CD8-positive, alpha-beta memory T cell (primary cell): ENCODE measurements at regions not wholly inside any gene's neighbourhood (a gene's known extent, or its start where the extent isn't known, plus 50 kb on each side); places are given as distances from the start of the nearest gene placed in this dataset.

Experiments
- CTCF ChIA-PET: fragments of 350-600 bp; sonication (Branson Sonifier 250); formaldehyde crosslinking; loops from one replicate; lab custom pipeline; 2021; ENCODE audit warnings: antibody characterized with exemption; lab: Charles Lee
- POLR2A ChIA-PET: fragments of 350-600 bp; sonication (Branson Sonifier 250); formaldehyde crosslinking; loops from one replicate; lab custom pipeline; 2021; ENCODE audit warnings: antibody characterized with exemption; lab: Charles Lee
- DNase-seq, 5 donors: peaks; one replicate each; pipeline versions ENCODE4 v3.0.0 to v3.0.0-alpha.2; 2020 to 2022; ENCODE audit warnings: mixed read lengths in 1 of 5
- H3K27ac ChIP-seq: one replicate; pipeline ENCODE4 v1.7.0; 2013; ENCODE audit warnings: low read depth, mild to moderate bottlenecking, low read length, moderate library complexity
- H3K27me3 ChIP-seq: 2 replicates; pipeline ENCODE4 v1.7.0; 2013; ENCODE audit warnings: low read length, mild to moderate bottlenecking; ENCODE audit not compliant: insufficient read depth, poor library complexity, severe bottlenecking
- H3K36me3 ChIP-seq: 2 replicates; pipeline ENCODE4 v1.7.0; 2013; ENCODE audit warnings: mild to moderate bottlenecking, low read length, moderate library complexity; ENCODE audit not compliant: insufficient read depth
- H3K4me1 ChIP-seq: 2 replicates; pipeline ENCODE4 v1.7.0; 2013; ENCODE audit warnings: mild to moderate bottlenecking, low read length, moderate library complexity; ENCODE audit not compliant: insufficient read depth
- H3K4me3 ChIP-seq: 2 replicates; pipeline ENCODE4 v1.7.0; 2013; ENCODE audit warnings: mild to moderate bottlenecking, low read length
- H3K9me3 ChIP-seq: 2 replicates; pipeline ENCODE4 v1.7.0; 2013; ENCODE audit warnings: mild to moderate bottlenecking, low read length
- H3K27ac Mint-ChIP-seq, 8 donors: one replicate each; pipeline ENCODE4 v1.8.0; 2020 to 2021; ENCODE audit warnings: mixed read lengths in 8 of 8, mild to moderate bottlenecking in 6 of 8, inconsistent platforms in 3 of 8, moderate library complexity in 3 of 8
- H3K27me3 Mint-ChIP-seq, 2 donors: one replicate each; pipeline ENCODE4 v1.8.0; 2020 to 2021; ENCODE audit warnings: mixed read lengths in 2 of 2, mild to moderate bottlenecking in 1 of 2, moderate library complexity in 1 of 2
- H3K36me3 Mint-ChIP-seq, 3 donors: one replicate each; pipeline ENCODE4 v1.8.0; 2020 to 2021; ENCODE audit warnings: mixed read lengths in 3 of 3, inconsistent platforms in 1 of 3, mild to moderate bottlenecking in 1 of 3
- H3K4me1 Mint-ChIP-seq, 3 donors: one replicate each; pipeline ENCODE4 v1.8.0; 2020 to 2021; ENCODE audit warnings: mixed read lengths in 3 of 3, inconsistent platforms in 1 of 3, mild to moderate bottlenecking in 1 of 3
- H3K4me3 Mint-ChIP-seq, 7 donors: one replicate each; pipeline ENCODE4 v1.8.0; 2020 to 2021; ENCODE audit warnings: mixed read lengths in 7 of 7, mild to moderate bottlenecking in 6 of 7, moderate library complexity in 4 of 7, inconsistent platforms in 2 of 7
- H3K9me3 Mint-ChIP-seq, 5 donors: one replicate each; pipeline ENCODE4 v1.8.0; 2020 to 2022; ENCODE audit warnings: mixed read lengths in 5 of 5, mild to moderate bottlenecking in 3 of 5, moderate library complexity in 2 of 5, inconsistent platforms in 1 of 5

- no peaks in the 10 kb centered on the region for H3K9me3 Mint-ChIP-seq
- CTCF ChIA-PET: no interaction called here
Measured at GRCh38 chr18:76246590-76246989, 248.5 kb downstream of the ZNF516 start.

GRCh38 chr18:76234676-76235060 lies 260.4 kb downstream of the ZNF516 start:
- no peak for DNase-seq
- Histone ChIP-seq H3K36me3 (no peaks in the 10 kb centered on the region), H3K9me3 (no peaks in the 10 kb centered on the region), H3K27ac (no peak overlapping the region), H3K4me1 (no peaks in the 10 kb centered on the region), H3K4me3 (no peak overlapping the region), H3K27me3 (no peaks in the 10 kb centered on the region)
- Mint-ChIP-seq H3K27me3 (peaks cover 0 to 5% of the 10 kb centered on the region in 2 donors), H3K9me3 (peaks cover 5 to 11% (median 9%) of the 10 kb centered on the region in 5 donors), H3K27ac (no peak overlapping the region), H3K4me3 (no peak overlapping the region), H3K36me3 (no peaks in the 10 kb centered on the region), H3K4me1 (no peaks in the 10 kb centered on the region)
- ChIA-PET CTCF (no interaction called here), POLR2A (no interaction called here)

More at GRCh38 chr18:76246590-76246989, 248.5 kb downstream of the ZNF516 start:
- no peaks in the 10 kb centered on the region for H3K27me3 ChIP-seq
- H3K36me3 ChIP-seq: no peaks in the 10 kb centered on the region
- no peaks in the 10 kb centered on the region for H3K4me1 ChIP-seq
- no peak overlapping the region for H3K4me3 ChIP-seq
- POLR2A ChIA-PET: no interaction called here
- no peak overlapping the region for H3K4me3 Mint-ChIP-seq
- H3K9me3 ChIP-seq: no peaks in the 10 kb centered on the region
- no peaks in the 10 kb centered on the region for H3K36me3 Mint-ChIP-seq
- H3K27ac ChIP-seq: no peak overlapping the region
- H3K4me1 Mint-ChIP-seq: no peaks in the 10 kb centered on the region
- DNase-seq: no peak
- peaks cover 0 to 2% of the 10 kb centered on the region in 2 donors for H3K27me3 Mint-ChIP-seq
- H3K27ac Mint-ChIP-seq: peak overlapping the region in 1 of 8 donors; percentile 69

- Mint-ChIP-seq H3K27me3 (peaks cover 0 to 5% of the 10 kb centered on the region in 2 donors), H3K9me3 (peaks cover 5 to 11% (median 9%) of the 10 kb centered on the region in 5 donors)
- no peak for DNase-seq
Measured at GRCh38 chr18:76233876-76234675, 261.0 kb downstream of the ZNF516 start.

GRCh38 chr18:76233406-76233805 lies 261.6 kb downstream of the ZNF516 start:
- Histone ChIP-seq H3K9me3 (no peaks in the 10 kb centered on the region), H3K4me1 (no peaks in the 10 kb centered on the region), H3K36me3 (no peaks in the 10 kb centered on the region), H3K4me3 (no peak overlapping the region), H3K27ac (no peak overlapping the region), H3K27me3 (no peaks in the 10 kb centered on the region)
- H3K36me3 Mint-ChIP-seq: no peaks in the 10 kb centered on the region
- no peak overlapping the region for H3K27ac Mint-ChIP-seq
- ChIA-PET POLR2A (no interaction called here), CTCF (no interaction called here)
- no peaks in the 10 kb centered on the region for H3K4me1 Mint-ChIP-seq
- H3K27me3 Mint-ChIP-seq: peaks cover 0 to 5% of the 10 kb centered on the region in 2 donors
- H3K4me3 Mint-ChIP-seq: no peak overlapping the region
- peaks cover 5 to 11% (median 9%) of the 10 kb centered on the region in 5 donors for H3K9me3 Mint-ChIP-seq
- no peak for DNase-seq

More at GRCh38 chr18:76233876-76234675, 261.0 kb downstream of the ZNF516 start:
- Histone ChIP-seq H3K4me1 (no peaks in the 10 kb centered on the region), H3K27me3 (no peaks in the 10 kb centered on the region), H3K27ac (no peak overlapping the region), H3K36me3 (no peaks in the 10 kb centered on the region), H3K4me3 (no peak overlapping the region), H3K9me3 (no peaks in the 10 kb centered on the region)
- POLR2A ChIA-PET: no interaction called here
- Mint-ChIP-seq H3K4me3 (no peak overlapping the region), H3K36me3 (no peaks in the 10 kb centered on the region), H3K27ac (no peak overlapping the region), H3K4me1 (no peaks in the 10 kb centered on the region)
- CTCF ChIA-PET: no interaction called here

- CTCF ChIA-PET: no interaction called here
- Mint-ChIP-seq H3K9me3 (peaks cover 2 to 7% (median 5%) of the 10 kb centered on the region in 5 donors), H3K27me3 (peaks cover 0 to 5% of the 10 kb centered on the region in 2 donors), H3K4me3 (no peak overlapping the region), H3K4me1 (no peaks in the 10 kb centered on the region), H3K27ac (no peak overlapping the region), H3K36me3 (no peaks in the 10 kb centered on the region)
- Histone ChIP-seq H3K27ac (no peak overlapping the region), H3K9me3 (no peaks in the 10 kb centered on the region), H3K4me1 (no peaks in the 10 kb centered on the region), H3K4me3 (no peak overlapping the region), H3K27me3 (no peaks in the 10 kb centered on the region), H3K36me3 (no peaks in the 10 kb centered on the region)
- POLR2A ChIA-PET: no interaction called here
- DNase-seq: no peak
Measured at GRCh38 chr18:76232779-76233178, 262.3 kb downstream of the ZNF516 start.

GRCh38 chr18:76232010-76232409 lies 263.0 kb downstream of the ZNF516 start:
- H3K4me3 Mint-ChIP-seq: no peak overlapping the region

GRCh38 chr18:76231402-76231801 lies 263.6 kb downstream of the ZNF516 start:
- H3K27ac ChIP-seq: no peak overlapping the region
- ChIA-PET CTCF (no interaction called here), POLR2A (no interaction called here)
- Mint-ChIP-seq H3K4me1 (no peaks in the 10 kb centered on the region), H3K27ac (no peak overlapping the region), H3K27me3 (peaks cover 0 to 5% of the 10 kb centered on the region in 2 donors), H3K4me3 (no peak overlapping the region), H3K36me3 (no peaks in the 10 kb centered on the region), H3K9me3 (peaks cover 0 to 2% (median 2%) of the 10 kb centered on the region in 5 donors)
- no peaks in the 10 kb centered on the region for H3K9me3 ChIP-seq
- H3K27me3 ChIP-seq: no peaks in the 10 kb centered on the region
- H3K36me3 ChIP-seq: no peaks in the 10 kb centered on the region
- no peak overlapping the region for H3K4me3 ChIP-seq
- DNase-seq: no peak
- no peaks in the 10 kb centered on the region for H3K4me1 ChIP-seq

More at GRCh38 chr18:76232010-76232409, 263.0 kb downstream of the ZNF516 start:
- Histone ChIP-seq H3K36me3 (no peaks in the 10 kb centered on the region), H3K9me3 (no peaks in the 10 kb centered on the region), H3K27me3 (no peaks in the 10 kb centered on the region), H3K27ac (no peak overlapping the region), H3K4me3 (no peak overlapping the region), H3K4me1 (no peaks in the 10 kb centered on the region)
- ChIA-PET CTCF (no interaction called here), POLR2A (no interaction called here)
- Mint-ChIP-seq H3K27me3 (peaks cover 0 to 5% of the 10 kb centered on the region in 2 donors), H3K9me3 (peaks cover 0 to 5% (median 2%) of the 10 kb centered on the region in 5 donors), H3K27ac (no peak overlapping the region), H3K36me3 (no peaks in the 10 kb centered on the region), H3K4me1 (no peaks in the 10 kb centered on the region)
- DNase-seq: no peak

GRCh38 chr18:76230791-76231190 lies 264.3 kb downstream of the ZNF516 start:
- ChIA-PET CTCF (no interaction called here), POLR2A (no interaction called here)
- no peak overlapping the region for H3K27ac ChIP-seq
- H3K27me3 ChIP-seq: no peaks in the 10 kb centered on the region
- peaks cover 0 to 5% of the 10 kb centered on the region in 2 donors for H3K27me3 Mint-ChIP-seq
- no peaks in the 10 kb centered on the region for H3K4me1 Mint-ChIP-seq
- H3K4me1 ChIP-seq: no peaks in the 10 kb centered on the region
- no peak overlapping the region for H3K4me3 ChIP-seq
- no peaks in the 10 kb centered on the region for H3K9me3 ChIP-seq
- H3K36me3 Mint-ChIP-seq: no peaks in the 10 kb centered on the region
- H3K36me3 ChIP-seq: no peaks in the 10 kb centered on the region
- no peak overlapping the region for H3K4me3 Mint-ChIP-seq
- no peak overlapping the region for H3K27ac Mint-ChIP-seq
- no peak for DNase-seq
- H3K9me3 Mint-ChIP-seq: peaks cover 0 to 2% (median 0%) of the 10 kb centered on the region in 5 donors
